KOPT-K1 (cell line): ENCODE measurements at regions not wholly inside any gene's neighbourhood (a gene's known extent, or its start where the extent isn't known, plus 50 kb on each side); places are given as distances from the start of the nearest gene placed in this dataset.
"Not testable (repeated sequence)": the region's sequence is repeated elsewhere in the genome, so short reads cannot be mapped to it uniquely, and the experiment has no call there.

Source experiments
- H3K27ac ChIP-seq: fragments of 200-600 bp; sonication (generic); 2 replicates; pipeline ENCODE4 v1.5.1; 2016; ENCODE audit warnings: antibody characterized with exemption, mild to moderate bottlenecking, low read depth, low read length; ENCODE audit not compliant: poor library complexity, severe bottlenecking
- H3K36me3 ChIP-seq: fragments of 200-600 bp; sonication (generic); 2 replicates; pipeline ENCODE4 v1.5.1; 2017; ENCODE audit warnings: antibody characterized with exemption, mild to moderate bottlenecking, low read length, moderate library complexity; ENCODE audit not compliant: insufficient read depth
- H3K9me3 ChIP-seq: fragments of 200-600 bp; sonication (generic); 2 replicates; pipeline ENCODE4 v1.5.1; 2017; ENCODE audit warnings: antibody characterized with exemption, low read length, mild to moderate bottlenecking; ENCODE audit not compliant: insufficient read depth, poor library complexity, severe bottlenecking

- Histone ChIP-seq H3K27ac (no peak overlapping the region), H3K36me3 (no peaks in the 10 kb centered on the region), H3K9me3 (peaks cover 3% of the 10 kb centered on the region)
Observed at GRCh38 chr7:67462781-67463191, 466.2 kb downstream of the TYW1 start.

- H3K27ac ChIP-seq, result no peak overlapping the region
- H3K9me3 ChIP-seq, result peaks cover 4% of the 10 kb centered on the region
- H3K36me3 ChIP-seq, result no peaks in the 10 kb centered on the region
Observed at GRCh38 chr7:67463316-67463715, 466.7 kb downstream of the TYW1 start.

- Histone ChIP-seq H3K27ac (no peak overlapping the region), H3K36me3 (no peaks in the 10 kb centered on the region), H3K9me3 (peaks cover 4% of the 10 kb centered on the region)
Observed at GRCh38 chr7:67463983-67464382, 467.4 kb downstream of the TYW1 start.

- H3K27ac ChIP-seq, result no peak overlapping the region
- peaks cover 4% of the 10 kb centered on the region for H3K9me3 ChIP-seq
- H3K36me3 ChIP-seq, result no peaks in the 10 kb centered on the region
Observed at GRCh38 chr7:67466109-67466508, 469.5 kb downstream of the TYW1 start.

- Histone ChIP-seq H3K9me3 (peaks cover 4% of the 10 kb centered on the region), H3K36me3 (no peaks in the 10 kb centered on the region), H3K27ac (no peak overlapping the region)
Observed at GRCh38 chr7:67470256-67470751, 473.7 kb downstream of the TYW1 start.

- Histone ChIP-seq H3K9me3 (no peaks in the 10 kb centered on the region), H3K27ac (no peak overlapping the region), H3K36me3 (no peaks in the 10 kb centered on the region)
Observed at GRCh38 chr7:67475293-67475692, 478.7 kb downstream of the TYW1 start.

GRCh38 chr7:67478066-67478465 is 481.4 kb downstream of the TYW1 start:
- no peak overlapping the region for H3K27ac ChIP-seq
- H3K36me3 ChIP-seq, result no peaks in the 10 kb centered on the region
- H3K9me3 ChIP-seq, result no peaks in the 10 kb centered on the region

- H3K36me3 ChIP-seq, result no peaks in the 10 kb centered on the region
- no peak overlapping the region for H3K27ac ChIP-seq
- H3K9me3 ChIP-seq, result no peaks in the 10 kb centered on the region
Observed at GRCh38 chr7:67484244-67484751, 487.7 kb downstream of the TYW1 start.

- no peak overlapping the region for H3K27ac ChIP-seq
- H3K36me3 ChIP-seq, result no peaks in the 10 kb centered on the region
- H3K9me3 ChIP-seq, result no peaks in the 10 kb centered on the region
Observed at GRCh38 chr7:67486401-67486800, 489.8 kb downstream of the TYW1 start.

- Histone ChIP-seq H3K36me3 (no peaks in the 10 kb centered on the region), H3K9me3 (no peaks in the 10 kb centered on the region), H3K27ac (no peak overlapping the region)
Observed at GRCh38 chr7:67487316-67487715, 490.7 kb downstream of the TYW1 start.

- H3K36me3 ChIP-seq, result no peaks in the 10 kb centered on the region
- no peaks in the 10 kb centered on the region for H3K9me3 ChIP-seq
- no peak overlapping the region for H3K27ac ChIP-seq
Observed at GRCh38 chr7:67489881-67490280, 493.2 kb downstream of the TYW1 start.

- H3K36me3 ChIP-seq, result no peaks in the 10 kb centered on the region
- H3K27ac ChIP-seq, result no peak overlapping the region
- no peaks in the 10 kb centered on the region for H3K9me3 ChIP-seq
Observed at GRCh38 chr7:67493366-67493765, 496.7 kb downstream of the TYW1 start.

- Histone ChIP-seq H3K36me3 (no peaks in the 10 kb centered on the region), H3K9me3 (no peaks in the 10 kb centered on the region), H3K27ac (no peak overlapping the region)
Observed at GRCh38 chr7:67496589-67496988, 500.0 kb downstream of the TYW1 start.

GRCh38 chr7:67497914-67498313 is 501.3 kb downstream of the TYW1 start:
- not testable (repeated sequence) for H3K36me3 ChIP-seq, H3K27ac ChIP-seq, H3K9me3 ChIP-seq

GRCh38 chr7:67502929-67503328 is 506.3 kb downstream of the TYW1 start:
- H3K36me3 ChIP-seq, result no peaks in the 10 kb centered on the region
- H3K27ac ChIP-seq, result no peak overlapping the region
- H3K9me3 ChIP-seq, result no peaks in the 10 kb centered on the region

- no peak overlapping the region for H3K27ac ChIP-seq
- H3K36me3 ChIP-seq, result no peaks in the 10 kb centered on the region
- no peaks in the 10 kb centered on the region for H3K9me3 ChIP-seq
Observed at GRCh38 chr7:67505449-67505848, 508.8 kb downstream of the TYW1 start.
